A549 (cell line): ENCODE measurements at regions not wholly inside any gene's neighbourhood (a gene's known extent, or its start where the extent isn't known, plus 50 kb on each side); places are given as distances from the start of the nearest gene placed in this dataset.

ENCODE experiments used
- ATAC-seq, 2 experiments: fragments of 200-7000 bp in 1 of 2; fragments of >200 bp in 1 of 2; cut with Nextera tagmentation in 1 of 2; cut with Tn5 transposase in 1 of 2; 3 replicates each; pipeline versions ENCODE4 v1.8.0 to v1.9.1; 2018 to 2020; ENCODE audit warnings: mild to moderate bottlenecking in 1 of 2, moderate library complexity in 1 of 2
- CTCF ChIA-PET: fragments of 300-600 bp; sonication (Branson Sonifier 250); formaldehyde crosslinking; extraction: SDS; loops from one replicate; lab custom pipeline; 2021; ENCODE audit warnings: antibody characterized with exemption, inconsistent platforms; lab: Yijun Ruan, JAX
- POLR2A ChIA-PET: fragments of 350-600 bp; formaldehyde crosslinking; extraction: SDS; loops from one replicate; lab custom pipeline; 2021; ENCODE audit warnings: antibody characterized with exemption, inconsistent platforms; lab: Yijun Ruan, JAX
- DNase-seq, 2 experiments: peaks; one replicate each; pipeline versions ENCODE4 v3.0.0 to v3.0.0-alpha.2; 2011 to 2016; ENCODE audit warnings: low read depth in 1 of 2, low spot score in 1 of 2
- FAIRE-seq: peaks from 2 replicates; lab custom pipeline; 2011; peaks lifted over from hg19 to GRCh38; lab: Jason Lieb, UNC
- H3K27ac ChIP-seq, 2 experiments: fragments of >200 bp; sonication (Bioruptor Twin); formaldehyde crosslinking; 3 replicates each; pipeline ENCODE4 v1.5.1; 2016 to 2017
- H3K4me1 ChIP-seq: fragments of >200 bp; sonication (Bioruptor Twin); formaldehyde crosslinking; 3 replicates; pipeline ENCODE4 v1.6.1; 2016
- H3K4me2 ChIP-seq: fragments of >200 bp; sonication (Bioruptor Twin); formaldehyde crosslinking; 3 replicates; pipeline ENCODE4 v1.6.1; 2016
- H3K4me3 ChIP-seq: fragments of >200 bp; sonication (Bioruptor Twin); formaldehyde crosslinking; 3 replicates; pipeline ENCODE4 v1.5.1; 2016
- H3K9me3 ChIP-seq: fragments of >200 bp; sonication (Bioruptor Twin); formaldehyde crosslinking; 3 replicates; pipeline ENCODE4 v1.6.1; 2016
- CBX2 ChIP-seq: fragments of 200-600 bp; sonication (generic); IDR thresholded peaks from 2 replicates; pipeline ENCODE4 v1.6.1; 2016; ENCODE audit warnings: low read depth, mild to moderate bottlenecking, borderline replicate concordance
- CHD4 ChIP-seq: fragments of 200-600 bp; sonication (generic); IDR thresholded peaks from 2 replicates; pipeline ENCODE4 v1.6.1; 2016; ENCODE audit warnings: antibody characterized with exemption, mild to moderate bottlenecking, borderline replicate concordance
- EHF ChIP-seq: fragments of 250-450 bp; sonication (Bioruptor Pico); IDR thresholded peaks from 2 replicates; pipeline ENCODE4 v1.5.0; 2020; ENCODE audit warnings: mild to moderate bottlenecking
- GATA3 ChIP-seq: IDR thresholded peaks from 2 replicates; pipeline ENCODE4 v1.6.1; 2012; ENCODE audit warnings: borderline replicate concordance
- HDAC2 ChIP-seq: fragments of 200-600 bp; sonication (generic); IDR thresholded peaks from 2 replicates; pipeline ENCODE4 v1.6.1; 2016
- HEYL ChIP-seq: fragments of 250-450 bp; sonication (Bioruptor Pico); IDR thresholded peaks from 2 replicates; pipeline ENCODE4 v1.8.0; 2021; ENCODE audit warnings: mild to moderate bottlenecking, moderate library complexity
- HMGXB4 ChIP-seq: fragments of 250-450 bp; sonication (Bioruptor Pico); IDR thresholded peaks from 2 replicates; pipeline ENCODE4 v1.5.0; 2021; ENCODE audit warnings: mild to moderate bottlenecking, moderate library complexity, borderline replicate concordance
- JUNB ChIP-seq: fragments of >200 bp; sonication (Bioruptor Twin); formaldehyde crosslinking; IDR thresholded peaks from 2 replicates; pipeline ENCODE4 v1.6.1; 2016
- NPAS2 ChIP-seq: fragments of 250-450 bp; sonication (Bioruptor Pico); IDR thresholded peaks from 2 replicates; pipeline ENCODE4 v1.8.0; 2022; ENCODE audit warnings: mild to moderate bottlenecking, moderate library complexity, borderline replicate concordance
- PBX3 ChIP-seq: IDR thresholded peaks from 2 replicates; pipeline ENCODE4 v1.6.1; 2012
- RAD21 ChIP-seq, 2 experiments: fragments of >200 bp in 1 of 2; sonication (Bioruptor Twin) in 1 of 2; formaldehyde crosslinking in 1 of 2; IDR thresholded peaks in 1 of 2; conservative IDR thresholded peaks in 1 of 2; 2 replicates in 1 of 2; 3 replicates in 1 of 2; pipeline ENCODE4 v1.6.1; 2012 to 2018; ENCODE audit warnings: inconsistent platforms in 1 of 2
- RFX5 ChIP-seq: fragments of 450-650 bp; IDR thresholded peaks from 2 replicates; pipeline ENCODE4 v1.7.1; 2014; ENCODE audit warnings: antibody characterized with exemption, mild to moderate bottlenecking, moderate library complexity
- RNF2 ChIP-seq: fragments of 200-600 bp; sonication (generic); IDR thresholded peaks from 2 replicates; pipeline ENCODE4 v1.6.1; 2016; ENCODE audit warnings: low read depth, mild to moderate bottlenecking, antibody characterized with exemption, moderate library complexity, borderline replicate concordance
- TFCP2L1 ChIP-seq: fragments of 250-450 bp; sonication (Bioruptor Pico); IDR thresholded peaks from 2 replicates; pipeline ENCODE4 v1.5.0; 2021; ENCODE audit warnings: mild to moderate bottlenecking
- WGBS: methylation state at CpG from one replicate; pipeline ENCODE4 v1.1.6; 2017; ENCODE audit errors: missing lambda C conversion rate; 5-methylcytosine and 5-hydroxymethylcytosine counted together
- TF ChIP-seq, protein P1 (sequence below): fragments of 450-650 bp; IDR thresholded peaks from 2 replicates; pipeline ENCODE4 v1.6.1; 2014; ENCODE audit warnings: antibody characterized with exemption
- TF ChIP-seq, protein P2 (sequence below): fragments of 150-350 bp; IDR thresholded peaks from 2 replicates; pipeline ENCODE4 v1.6.1; 2014; ENCODE audit warnings: low read depth, mild to moderate bottlenecking, low read length
- TF ChIP-seq, protein P3 (sequence below): fragments of >200 bp; sonication (Bioruptor Twin); formaldehyde crosslinking; IDR thresholded peaks from 3 replicates; pipeline ENCODE4 v1.5.1; 2016
- TF ChIP-seq, protein P4 (sequence below): fragments of 200-600 bp; sonication (generic); IDR thresholded peaks from 2 replicates; pipeline ENCODE4 v1.6.1; 2016; ENCODE audit warnings: antibody characterized with exemption, mild to moderate bottlenecking, moderate library complexity
- TF ChIP-seq, protein P5 (sequence below): IDR thresholded peaks from 2 replicates; pipeline ENCODE4 v1.6.1; 2012; ENCODE audit warnings: low read depth, borderline replicate concordance

DNA sequence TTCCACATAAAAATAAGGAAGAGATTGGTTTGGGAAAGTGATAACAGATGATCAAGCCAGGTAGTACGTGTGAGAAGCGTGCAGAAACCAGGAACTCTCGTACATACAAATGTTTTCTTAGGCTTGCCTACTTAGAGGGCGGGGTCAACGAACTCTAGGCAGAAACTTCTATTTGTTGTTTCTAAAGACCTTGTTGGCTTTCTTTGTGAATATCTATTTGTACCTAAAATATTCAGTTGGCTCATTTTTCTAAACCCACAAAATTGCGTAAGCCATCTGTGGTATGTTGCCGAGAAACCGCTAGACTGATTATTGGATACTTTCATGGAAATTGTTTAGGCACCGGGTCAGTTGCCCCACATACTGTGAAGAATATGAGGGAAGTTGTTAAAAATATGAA, 458.5 kb downstream of the MAT2B start:
- 26% methylated on average over 9 of the region's 9 CpGs for WGBS
- ATAC-seq (no peak), DNase-seq (no peak), FAIRE-seq (no peak)
- Histone ChIP-seq H3K27ac (no peak overlapping the region), H3K4me2 (no peak overlapping the region), H3K4me3 (no peak overlapping the region), H3K9me3 (no peaks in the 10 kb centered on the region), H3K4me1 (no peaks in the 10 kb centered on the region)
- ChIA-PET POLR2A (no interaction called here), CTCF (no interaction called here)
- TF ChIP-seq, protein P1, sequence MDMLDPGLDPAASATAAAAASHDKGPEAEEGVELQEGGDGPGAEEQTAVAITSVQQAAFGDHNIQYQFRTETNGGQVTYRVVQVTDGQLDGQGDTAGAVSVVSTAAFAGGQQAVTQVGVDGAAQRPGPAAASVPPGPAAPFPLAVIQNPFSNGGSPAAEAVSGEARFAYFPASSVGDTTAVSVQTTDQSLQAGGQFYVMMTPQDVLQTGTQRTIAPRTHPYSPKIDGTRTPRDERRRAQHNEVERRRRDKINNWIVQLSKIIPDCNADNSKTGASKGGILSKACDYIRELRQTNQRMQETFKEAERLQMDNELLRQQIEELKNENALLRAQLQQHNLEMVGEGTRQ: no peak
- TF ChIP-seq, protein P2, sequence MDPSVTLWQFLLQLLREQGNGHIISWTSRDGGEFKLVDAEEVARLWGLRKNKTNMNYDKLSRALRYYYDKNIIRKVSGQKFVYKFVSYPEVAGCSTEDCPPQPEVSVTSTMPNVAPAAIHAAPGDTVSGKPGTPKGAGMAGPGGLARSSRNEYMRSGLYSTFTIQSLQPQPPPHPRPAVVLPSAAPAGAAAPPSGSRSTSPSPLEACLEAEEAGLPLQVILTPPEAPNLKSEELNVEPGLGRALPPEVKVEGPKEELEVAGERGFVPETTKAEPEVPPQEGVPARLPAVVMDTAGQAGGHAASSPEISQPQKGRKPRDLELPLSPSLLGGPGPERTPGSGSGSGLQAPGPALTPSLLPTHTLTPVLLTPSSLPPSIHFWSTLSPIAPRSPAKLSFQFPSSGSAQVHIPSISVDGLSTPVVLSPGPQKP: no peak
- TF ChIP-seq JUNB (no peak), EHF (CRISPR knock-in tag) (no peak), GATA3 (no peak), HMGXB4 (no peak), PBX3 (no peak)

DNA sequence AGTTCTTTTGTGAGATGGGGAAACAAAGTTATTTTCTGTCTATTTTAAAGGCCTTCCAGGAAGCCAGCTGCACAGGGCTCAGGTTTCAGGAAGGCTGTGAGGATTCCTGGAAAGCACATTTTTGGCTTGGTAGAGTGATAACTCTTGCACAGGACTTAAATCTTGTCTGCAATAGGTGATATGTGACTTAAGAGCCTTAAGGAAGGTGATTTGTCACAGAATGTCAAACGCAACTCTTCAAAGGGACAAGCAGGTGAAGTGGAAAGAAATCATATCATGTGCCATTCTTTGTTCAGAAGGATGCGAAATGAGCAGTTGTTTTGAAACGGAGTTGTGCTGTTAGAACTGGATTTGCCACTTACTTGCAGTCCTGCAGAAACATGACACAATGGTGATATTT, 459.3 kb downstream of the MAT2B start:
- Histone ChIP-seq H3K4me2 (no peak overlapping the region), H3K9me3 (no peaks in the 10 kb centered on the region), H3K27ac (no peak overlapping the region), H3K4me3 (no peak overlapping the region), H3K4me1 (no peaks in the 10 kb centered on the region)
- no peak for DNase-seq
- WGBS: 2% methylated on average over 3 of the region's 3 CpGs
- ChIA-PET POLR2A (no interaction called here), CTCF (interaction anchor here (0.6 kb wide), 1 partner anchor 86 kb away, joined by 3 read pairs; no protein-coding TSS in a partner anchor)
- TF ChIP-seq HDAC2: no peak
- TF ChIP-seq RFX5: no peak
- TF ChIP-seq EHF (CRISPR knock-in tag): no peak
- no peak for TF ChIP-seq RNF2
- TF ChIP-seq, protein P3, sequence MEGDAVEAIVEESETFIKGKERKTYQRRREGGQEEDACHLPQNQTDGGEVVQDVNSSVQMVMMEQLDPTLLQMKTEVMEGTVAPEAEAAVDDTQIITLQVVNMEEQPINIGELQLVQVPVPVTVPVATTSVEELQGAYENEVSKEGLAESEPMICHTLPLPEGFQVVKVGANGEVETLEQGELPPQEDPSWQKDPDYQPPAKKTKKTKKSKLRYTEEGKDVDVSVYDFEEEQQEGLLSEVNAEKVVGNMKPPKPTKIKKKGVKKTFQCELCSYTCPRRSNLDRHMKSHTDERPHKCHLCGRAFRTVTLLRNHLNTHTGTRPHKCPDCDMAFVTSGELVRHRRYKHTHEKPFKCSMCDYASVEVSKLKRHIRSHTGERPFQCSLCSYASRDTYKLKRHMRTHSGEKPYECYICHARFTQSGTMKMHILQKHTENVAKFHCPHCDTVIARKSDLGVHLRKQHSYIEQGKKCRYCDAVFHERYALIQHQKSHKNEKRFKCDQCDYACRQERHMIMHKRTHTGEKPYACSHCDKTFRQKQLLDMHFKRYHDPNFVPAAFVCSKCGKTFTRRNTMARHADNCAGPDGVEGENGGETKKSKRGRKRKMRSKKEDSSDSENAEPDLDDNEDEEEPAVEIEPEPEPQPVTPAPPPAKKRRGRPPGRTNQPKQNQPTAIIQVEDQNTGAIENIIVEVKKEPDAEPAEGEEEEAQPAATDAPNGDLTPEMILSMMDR: no peak
- no peak for TF ChIP-seq HEYL (CRISPR knock-in tag)
- no peak for TF ChIP-seq CHD4
- no peak for TF ChIP-seq NPAS2 (CRISPR knock-in tag)
- TF ChIP-seq RAD21 (conservative IDR thresholded peaks at IDR 0.05 in 1 of 2, IDR thresholded peaks at IDR 0.05 in 1 of 2): no peak
- TF ChIP-seq, protein P4, sequence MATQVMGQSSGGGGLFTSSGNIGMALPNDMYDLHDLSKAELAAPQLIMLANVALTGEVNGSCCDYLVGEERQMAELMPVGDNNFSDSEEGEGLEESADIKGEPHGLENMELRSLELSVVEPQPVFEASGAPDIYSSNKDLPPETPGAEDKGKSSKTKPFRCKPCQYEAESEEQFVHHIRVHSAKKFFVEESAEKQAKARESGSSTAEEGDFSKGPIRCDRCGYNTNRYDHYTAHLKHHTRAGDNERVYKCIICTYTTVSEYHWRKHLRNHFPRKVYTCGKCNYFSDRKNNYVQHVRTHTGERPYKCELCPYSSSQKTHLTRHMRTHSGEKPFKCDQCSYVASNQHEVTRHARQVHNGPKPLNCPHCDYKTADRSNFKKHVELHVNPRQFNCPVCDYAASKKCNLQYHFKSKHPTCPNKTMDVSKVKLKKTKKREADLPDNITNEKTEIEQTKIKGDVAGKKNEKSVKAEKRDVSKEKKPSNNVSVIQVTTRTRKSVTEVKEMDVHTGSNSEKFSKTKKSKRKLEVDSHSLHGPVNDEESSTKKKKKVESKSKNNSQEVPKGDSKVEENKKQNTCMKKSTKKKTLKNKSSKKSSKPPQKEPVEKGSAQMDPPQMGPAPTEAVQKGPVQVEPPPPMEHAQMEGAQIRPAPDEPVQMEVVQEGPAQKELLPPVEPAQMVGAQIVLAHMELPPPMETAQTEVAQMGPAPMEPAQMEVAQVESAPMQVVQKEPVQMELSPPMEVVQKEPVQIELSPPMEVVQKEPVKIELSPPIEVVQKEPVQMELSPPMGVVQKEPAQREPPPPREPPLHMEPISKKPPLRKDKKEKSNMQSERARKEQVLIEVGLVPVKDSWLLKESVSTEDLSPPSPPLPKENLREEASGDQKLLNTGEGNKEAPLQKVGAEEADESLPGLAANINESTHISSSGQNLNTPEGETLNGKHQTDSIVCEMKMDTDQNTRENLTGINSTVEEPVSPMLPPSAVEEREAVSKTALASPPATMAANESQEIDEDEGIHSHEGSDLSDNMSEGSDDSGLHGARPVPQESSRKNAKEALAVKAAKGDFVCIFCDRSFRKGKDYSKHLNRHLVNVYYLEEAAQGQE: no peak
- TF ChIP-seq, protein P5, sequence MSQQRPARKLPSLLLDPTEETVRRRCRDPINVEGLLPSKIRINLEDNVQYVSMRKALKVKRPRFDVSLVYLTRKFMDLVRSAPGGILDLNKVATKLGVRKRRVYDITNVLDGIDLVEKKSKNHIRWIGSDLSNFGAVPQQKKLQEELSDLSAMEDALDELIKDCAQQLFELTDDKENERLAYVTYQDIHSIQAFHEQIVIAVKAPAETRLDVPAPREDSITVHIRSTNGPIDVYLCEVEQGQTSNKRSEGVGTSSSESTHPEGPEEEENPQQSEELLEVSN: no peak
- TF ChIP-seq TFCP2L1 (CRISPR knock-in tag): no peak
- TF ChIP-seq CBX2: no peak
- TF ChIP-seq, protein P2: no peak
- no peak for FAIRE-seq
- no peak for ATAC-seq
